CD4-positive, alpha-beta T cell treated with Interleukin-2 at 100 ng/mL for 4 hours (primary cell): ENCODE measurements at regions not wholly inside any gene's neighbourhood (a gene's known extent, or its start where the extent isn't known, plus 50 kb on each side); places are given as distances from the start of the nearest gene placed in this dataset.

Experiments
- DNase-seq: peaks from one replicate; pipeline ENCODE4 v3.0.0-alpha.2; 2020; ENCODE audit warnings: low spot score

GRCh38 chr21:40985370-40985769 is 138.4 kb upstream of the DSCAM start:
- no peak for DNase-seq

GRCh38 chr21:40990366-40990765 is 143.4 kb upstream of the DSCAM start:
- no peak for DNase-seq

- DNase-seq: no peak
These were observed 150.9 kb upstream of the DSCAM start for GRCh38 chr21:40997831-40998230.

GRCh38 chr21:41000838-41001237 is 153.9 kb upstream of the DSCAM start:
- DNase-seq: no peak

GRCh38 chr21:41006636-41007035 is 159.7 kb upstream of the DSCAM start:
- DNase-seq: no peak

GRCh38 chr21:41008351-41008750 is 159.6 kb upstream of the BACE2 start:
- DNase-seq: no peak

GRCh38 chr21:41008974-41009373 is 159.0 kb upstream of the BACE2 start:
- DNase-seq: no peak

- DNase-seq: no peak
These were observed 158.4 kb upstream of the BACE2 start for GRCh38 chr21:41009398-41010100.

GRCh38 chr21:41010101-41010435 is 157.9 kb upstream of the BACE2 start:
- no peak for DNase-seq

GRCh38 chr21:41011098-41011731 is 156.7 kb upstream of the BACE2 start:
- DNase-seq: no peak

- DNase-seq: no peak
These were observed 156.0 kb upstream of the BACE2 start for GRCh38 chr21:41011951-41012366.

GRCh38 chr21:41012425-41012824 is 155.5 kb upstream of the BACE2 start:
- no peak for DNase-seq

GRCh38 chr21:41016472-41016871 is 151.5 kb upstream of the BACE2 start:
- DNase-seq: no peak

- no peak for DNase-seq
These were observed 149.5 kb upstream of the BACE2 start for GRCh38 chr21:41018431-41018830.

GRCh38 chr21:41023936-41024335 is 144.0 kb upstream of the BACE2 start:
- no peak for DNase-seq

GRCh38 chr21:41024341-41024740 is 143.6 kb upstream of the BACE2 start:
- DNase-seq: no peak

- DNase-seq: no peak
These were observed 143.2 kb upstream of the BACE2 start for GRCh38 chr21:41024746-41025254.

GRCh38 chr21:41029571-41029970 is 138.4 kb upstream of the BACE2 start:
- no peak for DNase-seq

GRCh38 chr21:41031701-41032220 is 136.2 kb upstream of the BACE2 start:
- no peak for DNase-seq

- no peak for DNase-seq
These were observed 135.4 kb upstream of the BACE2 start for GRCh38 chr21:41032541-41032940.

- no peak for DNase-seq
These were observed 130.7 kb upstream of the BACE2 start for GRCh38 chr21:41037212-41037611.

- DNase-seq: no peak
These were observed 130.0 kb upstream of the BACE2 start for GRCh38 chr21:41037936-41038335.

GRCh38 chr21:41043014-41043413 is 124.9 kb upstream of the BACE2 start:
- DNase-seq: no peak
